ENCODE measurements at regions not wholly inside any gene's neighbourhood (a gene's known extent, or its start where the extent isn't known, plus 50 kb on each side); places are given as distances from the start of the nearest gene placed in this dataset.

- TF ChIP-seq CTCF (IDR thresholded peaks at IDR 0.05): no peak
- TF ChIP-seq POLR2A (IDR thresholded peaks at IDR 0.05): no peak
These were observed 1002.3 kb downstream of the FAM133A start for GRCh38 chrX:94676285-94676684.
